ENCODE measurements at regions not wholly inside any gene's neighbourhood (a gene's known extent, or its start where the extent isn't known, plus 50 kb on each side); places are given as distances from the start of the nearest gene placed in this dataset.

DNA sequence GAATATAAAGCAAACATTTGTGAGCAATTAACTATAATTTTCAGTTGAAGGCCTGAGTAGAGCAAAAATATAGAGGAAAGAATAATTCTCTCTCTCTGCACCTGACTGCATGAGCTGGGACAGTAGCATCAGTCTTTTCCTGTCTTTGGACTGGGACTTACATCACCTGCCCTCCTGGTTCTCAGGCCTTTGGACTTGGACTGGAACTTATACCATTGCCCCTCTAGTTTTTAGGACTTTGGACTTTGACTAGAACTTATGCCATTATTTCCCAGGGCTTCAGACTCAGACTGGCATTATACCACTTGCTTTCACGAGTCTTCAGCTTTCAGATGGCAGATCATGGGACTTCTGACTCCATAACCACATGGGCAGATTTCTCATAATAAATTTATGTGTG lies 81.0 kb upstream of the SLC25A13 start:
- H3K9ac ChIP-seq (ENCODE audit: insufficient read depth, low read length), result no peak overlapping the region
- no peaks in the 10 kb centered on the region for H4K20me1 ChIP-seq (ENCODE audit: control insufficient read depth, extremely low read depth, insufficient read depth, low read length)
- H2AFZ ChIP-seq (ENCODE audit: low read length), result no peak overlapping the region
- TF ChIP-seq EZH2 (IDR thresholded peaks at IDR 0.05; ENCODE audit: low read length, missing control alignments), result no peak
- TF ChIP-seq, protein P1, sequence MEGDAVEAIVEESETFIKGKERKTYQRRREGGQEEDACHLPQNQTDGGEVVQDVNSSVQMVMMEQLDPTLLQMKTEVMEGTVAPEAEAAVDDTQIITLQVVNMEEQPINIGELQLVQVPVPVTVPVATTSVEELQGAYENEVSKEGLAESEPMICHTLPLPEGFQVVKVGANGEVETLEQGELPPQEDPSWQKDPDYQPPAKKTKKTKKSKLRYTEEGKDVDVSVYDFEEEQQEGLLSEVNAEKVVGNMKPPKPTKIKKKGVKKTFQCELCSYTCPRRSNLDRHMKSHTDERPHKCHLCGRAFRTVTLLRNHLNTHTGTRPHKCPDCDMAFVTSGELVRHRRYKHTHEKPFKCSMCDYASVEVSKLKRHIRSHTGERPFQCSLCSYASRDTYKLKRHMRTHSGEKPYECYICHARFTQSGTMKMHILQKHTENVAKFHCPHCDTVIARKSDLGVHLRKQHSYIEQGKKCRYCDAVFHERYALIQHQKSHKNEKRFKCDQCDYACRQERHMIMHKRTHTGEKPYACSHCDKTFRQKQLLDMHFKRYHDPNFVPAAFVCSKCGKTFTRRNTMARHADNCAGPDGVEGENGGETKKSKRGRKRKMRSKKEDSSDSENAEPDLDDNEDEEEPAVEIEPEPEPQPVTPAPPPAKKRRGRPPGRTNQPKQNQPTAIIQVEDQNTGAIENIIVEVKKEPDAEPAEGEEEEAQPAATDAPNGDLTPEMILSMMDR (conservative IDR thresholded peaks at IDR 0.05 in 1 of 2, IDR thresholded peaks at IDR 0.05 in 1 of 2; ENCODE audit: low read depth in 1 of 2, low read length in 2 of 2), result no peak
- no peaks in the 10 kb centered on the region for H3K79me2 ChIP-seq (ENCODE audit: control insufficient read depth, insufficient read depth, low read length)
- H3K4me3 ChIP-seq (replicated peaks in 1 of 4; ENCODE audit: control extremely low read depth in 1 of 4, insufficient read depth in 1 of 4, low read depth in 3 of 4, low read length in 4 of 4), result no peak overlapping the region
- no peak for DNase-seq (ENCODE audit: low read depth in 2 of 2)
- H3K9me3 ChIP-seq (ENCODE audit: control insufficient read depth, insufficient read depth, low read depth, low read length), result no peaks in the 10 kb centered on the region
- no peaks in the 10 kb centered on the region for H3K4me1 ChIP-seq (ENCODE audit: control insufficient read depth, extremely low read depth, insufficient read depth, low read length)
- no peaks in the 10 kb centered on the region for H3K36me3 ChIP-seq (ENCODE audit: control insufficient read depth, insufficient read depth, low read length)
- no peak overlapping the region for H3K27ac ChIP-seq (ENCODE audit: insufficient read depth, low read length)
- H3K27me3 ChIP-seq (ENCODE audit: control insufficient read depth, insufficient read depth, low read length), result no peaks in the 10 kb centered on the region
- no peak overlapping the region for H3K4me2 ChIP-seq (ENCODE audit: extremely low read depth, insufficient read depth, low read length)

DNA sequence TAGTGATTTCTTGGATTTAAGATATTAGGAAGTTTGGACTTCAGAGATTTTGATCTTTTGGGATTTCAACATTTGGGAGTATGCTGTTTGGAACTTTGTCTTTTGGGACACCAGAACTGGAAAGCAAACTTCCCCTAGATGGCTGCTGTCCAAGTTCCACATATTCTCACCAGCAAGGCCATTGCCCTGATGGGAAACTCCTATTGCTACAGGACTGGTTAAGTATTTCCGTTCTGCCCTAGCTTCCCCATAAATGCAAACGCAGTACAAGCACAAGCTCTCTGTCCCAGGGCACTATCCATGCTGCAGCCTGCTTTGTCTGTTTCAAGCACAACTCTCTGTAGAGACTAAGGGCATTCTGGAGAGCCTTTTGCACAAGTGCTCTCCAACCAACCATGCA lies 79.3 kb upstream of the SLC25A13 start:
- no peak overlapping the region for H3K27ac ChIP-seq (ENCODE audit: insufficient read depth, low read length)
- H3K9me3 ChIP-seq (ENCODE audit: control insufficient read depth, insufficient read depth, low read depth, low read length), result no peaks in the 10 kb centered on the region
- no peak overlapping the region for H3K4me3 ChIP-seq (replicated peaks in 1 of 4; ENCODE audit: control extremely low read depth in 1 of 4, insufficient read depth in 1 of 4, low read depth in 3 of 4, low read length in 4 of 4)
- TF ChIP-seq EZH2 (IDR thresholded peaks at IDR 0.05; ENCODE audit: low read length, missing control alignments), result no peak
- no peak overlapping the region for H3K9ac ChIP-seq (ENCODE audit: insufficient read depth, low read length)
- no peaks in the 10 kb centered on the region for H3K4me1 ChIP-seq (ENCODE audit: control insufficient read depth, extremely low read depth, insufficient read depth, low read length)
- H3K27me3 ChIP-seq (ENCODE audit: control insufficient read depth, insufficient read depth, low read length), result no peaks in the 10 kb centered on the region
- no peak overlapping the region for H2AFZ ChIP-seq (ENCODE audit: low read length)
- no peaks in the 10 kb centered on the region for H3K36me3 ChIP-seq (ENCODE audit: control insufficient read depth, insufficient read depth, low read length)
- no peaks in the 10 kb centered on the region for H4K20me1 ChIP-seq (ENCODE audit: control insufficient read depth, extremely low read depth, insufficient read depth, low read length)
- no peak overlapping the region for H3K4me2 ChIP-seq (ENCODE audit: extremely low read depth, insufficient read depth, low read length)
- no peaks in the 10 kb centered on the region for H3K79me2 ChIP-seq (ENCODE audit: control insufficient read depth, insufficient read depth, low read length)
- DNase-seq (ENCODE audit: low read depth in 2 of 2), result no peak

DNA sequence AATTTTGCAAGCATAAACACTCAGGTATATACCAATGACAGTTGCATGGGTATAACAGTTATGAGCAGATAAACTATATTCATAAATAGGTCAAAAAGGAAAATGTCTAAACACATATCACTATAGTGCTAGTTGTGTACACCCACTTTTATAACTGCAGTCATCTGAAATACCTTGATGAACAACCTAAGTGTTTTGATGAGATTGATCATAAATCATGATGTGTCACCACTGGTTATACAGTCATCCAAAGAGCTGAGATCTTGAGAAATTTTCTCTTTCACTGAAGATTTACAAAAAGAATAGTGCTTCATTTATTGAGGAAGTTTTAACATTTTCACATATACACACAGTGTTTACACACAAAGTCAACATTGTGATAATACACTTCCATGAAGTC lies 78.6 kb upstream of the SLC25A13 start:
- no peaks in the 10 kb centered on the region for H3K27me3 ChIP-seq (ENCODE audit: control insufficient read depth, insufficient read depth, low read length)
- no peaks in the 10 kb centered on the region for H3K79me2 ChIP-seq (ENCODE audit: control insufficient read depth, insufficient read depth, low read length)
- TF ChIP-seq, protein P1 (conservative IDR thresholded peaks at IDR 0.05 in 1 of 2, IDR thresholded peaks at IDR 0.05 in 1 of 2; ENCODE audit: low read depth in 1 of 2, low read length in 2 of 2), result no peak
- no peaks in the 10 kb centered on the region for H3K9me3 ChIP-seq (ENCODE audit: control insufficient read depth, insufficient read depth, low read depth, low read length)
- no peaks in the 10 kb centered on the region for H3K4me1 ChIP-seq (ENCODE audit: control insufficient read depth, extremely low read depth, insufficient read depth, low read length)
- DNase-seq (ENCODE audit: low read depth in 2 of 2), result no peak
- H4K20me1 ChIP-seq (ENCODE audit: control insufficient read depth, extremely low read depth, insufficient read depth, low read length), result no peaks in the 10 kb centered on the region
- H3K4me3 ChIP-seq (replicated peaks in 1 of 4; ENCODE audit: control extremely low read depth in 1 of 4, insufficient read depth in 1 of 4, low read depth in 3 of 4, low read length in 4 of 4), result no peak overlapping the region
- no peak overlapping the region for H3K4me2 ChIP-seq (ENCODE audit: extremely low read depth, insufficient read depth, low read length)
- no peak overlapping the region for H2AFZ ChIP-seq (ENCODE audit: low read length)
- H3K36me3 ChIP-seq (ENCODE audit: control insufficient read depth, insufficient read depth, low read length), result no peaks in the 10 kb centered on the region
- no peak overlapping the region for H3K27ac ChIP-seq (ENCODE audit: insufficient read depth, low read length)
- H3K9ac ChIP-seq (ENCODE audit: insufficient read depth, low read length), result no peak overlapping the region

Data from fibroblast of lung (primary cell).